G401 (cell line): ENCODE measurements at regions not wholly inside any gene's neighbourhood (a gene's known extent, or its start where the extent isn't known, plus 50 kb on each side); places are given as distances from the start of the nearest gene placed in this dataset.
A peak's percentile ranks its signal among the peaks of the same experiment; 100 is the strongest.

Experiments
- DNase-seq: peaks from one replicate; pipeline ENCODE4 v3.0.0-alpha.2; 2015; ENCODE audit warnings: low spot score
- in situ Hi-C: cut with HindIII; loops from 2 replicates; pipeline ENCODE4 v1.10.0; 2016; ENCODE audit warnings: low sequenced_read_pairs, mixed read lengths

GRCh38 chr2:163375070-163375469, 360.7 kb downstream of the FIGN start:
- in situ Hi-C loops, result no loop called here
- no peak for DNase-seq

DNA sequence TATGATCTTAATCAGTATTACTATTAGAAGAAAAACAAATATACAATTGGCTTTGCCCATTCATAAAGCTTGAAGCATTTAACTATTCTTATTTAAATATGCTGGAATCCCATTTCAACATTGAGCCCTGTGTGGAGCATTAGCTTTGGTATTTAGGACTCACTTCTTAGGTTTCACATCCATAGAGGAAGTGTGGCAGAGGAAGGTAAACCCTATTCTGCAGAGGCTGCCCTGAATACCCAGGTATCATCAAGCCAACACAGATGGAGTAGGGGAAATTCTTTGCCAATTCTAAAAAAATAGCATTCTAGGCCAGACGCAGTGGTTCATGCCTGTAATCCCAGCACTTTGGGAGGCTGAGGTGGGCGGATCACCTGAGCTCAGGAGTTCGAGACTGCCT, 361.5 kb downstream of the FIGN start:
- in situ Hi-C loops, result no loop called here
- no peak for DNase-seq

DNA sequence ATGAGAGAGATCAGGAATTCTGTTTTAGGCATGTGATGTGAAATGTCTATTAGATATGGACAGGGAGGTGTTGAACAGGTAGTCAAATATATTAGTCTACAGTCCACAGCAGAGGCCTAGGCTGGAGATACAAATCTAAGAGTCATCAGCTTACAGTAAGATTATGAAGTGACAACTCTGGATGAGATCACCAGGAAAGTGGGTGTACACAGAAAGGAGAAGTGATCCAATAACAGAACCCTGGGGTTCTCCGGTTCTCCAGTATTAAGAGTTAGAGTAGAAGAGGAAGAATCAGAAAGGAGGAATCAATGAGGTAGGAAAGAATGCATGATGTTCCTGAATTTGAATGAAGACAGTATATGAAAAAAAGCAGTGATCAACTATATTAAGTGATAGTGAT, 362.3 kb downstream of the FIGN start:
- DNase-seq, result no peak
- in situ Hi-C loops, result no loop called here

- in situ Hi-C loops, result no loop called here
- no peak for DNase-seq
These were observed 365.5 kb downstream of the FIGN start for GRCh38 chr2:163370169-163370886.

DNA sequence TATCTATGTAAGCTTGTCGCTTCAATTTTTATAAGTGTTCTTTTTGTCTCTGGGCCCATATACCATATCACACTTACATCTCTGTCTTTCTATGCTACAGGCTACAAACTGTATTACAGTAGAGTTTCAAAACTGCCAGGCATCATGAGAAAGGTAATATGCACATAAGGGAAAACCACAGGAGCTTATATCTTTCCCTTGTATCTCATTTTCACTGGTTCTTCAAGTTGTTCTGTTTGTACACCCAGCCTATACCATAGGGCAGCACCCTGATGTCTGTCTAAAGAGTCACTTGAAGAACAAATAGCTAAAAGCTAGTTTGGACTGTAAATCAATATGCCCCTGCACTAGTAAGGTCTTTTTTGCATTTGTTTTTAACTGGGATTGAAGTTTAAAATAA, 366.7 kb downstream of the FIGN start:
- no peak for DNase-seq
- in situ Hi-C loops, result no loop called here

GRCh38 chr2:163368655-163369054, 367.2 kb downstream of the FIGN start:
- in situ Hi-C loops, result no loop called here
- DNase-seq, result no peak

GRCh38 chr2:163367825-163368582, 367.8 kb downstream of the FIGN start:
- in situ Hi-C loops, result no loop called here
- DNase-seq, result no peak

DNA sequence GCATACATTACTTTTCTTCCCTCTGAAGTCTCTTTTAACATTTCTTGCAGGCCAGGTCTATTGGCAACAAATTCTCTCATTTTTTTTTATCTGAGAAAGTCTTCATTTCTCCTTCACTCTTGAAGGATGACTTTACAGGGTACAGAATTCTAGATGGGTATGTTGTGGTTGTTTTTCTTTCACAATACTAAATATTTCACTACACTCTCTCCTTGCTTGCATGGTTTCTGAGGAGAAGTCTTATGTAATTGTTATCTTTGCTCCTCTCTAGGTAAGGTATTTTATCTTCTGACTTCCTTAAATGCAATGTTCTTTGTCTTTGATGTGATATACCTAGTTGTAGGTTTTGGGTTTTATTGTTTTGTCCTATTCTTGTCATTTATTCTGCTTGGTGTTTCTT, 371.1 kb downstream of the FIGN start:
- no peak for DNase-seq
- in situ Hi-C loops, result no loop called here

DNA sequence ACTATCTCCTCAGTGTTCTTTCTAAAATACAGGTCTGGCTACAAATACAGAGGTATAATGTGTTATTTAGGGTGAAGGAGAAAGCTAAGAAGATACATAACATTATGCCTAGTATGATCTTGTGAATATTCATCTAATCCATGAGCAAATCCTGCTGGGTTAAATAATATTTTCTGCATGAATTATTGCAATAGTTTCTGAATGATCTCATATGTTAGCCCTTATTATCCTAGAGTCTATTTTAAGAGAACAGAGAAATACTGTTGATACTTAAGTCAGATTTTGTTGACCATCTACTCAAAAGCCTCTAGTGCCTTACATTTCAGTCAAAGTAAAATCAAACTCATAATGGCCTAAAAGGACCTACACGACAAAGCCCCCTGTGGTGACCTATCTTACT, 382.3 kb downstream of the FIGN start:
- in situ Hi-C loops, result no loop called here

GRCh38 chr2:163351966-163352365, 383.8 kb downstream of the FIGN start:
- no peak for DNase-seq
- in situ Hi-C loops, result no loop called here

More for the DNA sequence above, 382.3 kb downstream of the FIGN start:
- DNase-seq, result no peak

GRCh38 chr2:163351143-163351542, 384.7 kb downstream of the FIGN start:
- in situ Hi-C loops, result no loop called here
- DNase-seq, result no peak

- in situ Hi-C loops, result no loop called here
- DNase-seq, result peak; percentile 67
These were observed 386.9 kb downstream of the FIGN start for GRCh38 chr2:163348857-163349380.

DNA sequence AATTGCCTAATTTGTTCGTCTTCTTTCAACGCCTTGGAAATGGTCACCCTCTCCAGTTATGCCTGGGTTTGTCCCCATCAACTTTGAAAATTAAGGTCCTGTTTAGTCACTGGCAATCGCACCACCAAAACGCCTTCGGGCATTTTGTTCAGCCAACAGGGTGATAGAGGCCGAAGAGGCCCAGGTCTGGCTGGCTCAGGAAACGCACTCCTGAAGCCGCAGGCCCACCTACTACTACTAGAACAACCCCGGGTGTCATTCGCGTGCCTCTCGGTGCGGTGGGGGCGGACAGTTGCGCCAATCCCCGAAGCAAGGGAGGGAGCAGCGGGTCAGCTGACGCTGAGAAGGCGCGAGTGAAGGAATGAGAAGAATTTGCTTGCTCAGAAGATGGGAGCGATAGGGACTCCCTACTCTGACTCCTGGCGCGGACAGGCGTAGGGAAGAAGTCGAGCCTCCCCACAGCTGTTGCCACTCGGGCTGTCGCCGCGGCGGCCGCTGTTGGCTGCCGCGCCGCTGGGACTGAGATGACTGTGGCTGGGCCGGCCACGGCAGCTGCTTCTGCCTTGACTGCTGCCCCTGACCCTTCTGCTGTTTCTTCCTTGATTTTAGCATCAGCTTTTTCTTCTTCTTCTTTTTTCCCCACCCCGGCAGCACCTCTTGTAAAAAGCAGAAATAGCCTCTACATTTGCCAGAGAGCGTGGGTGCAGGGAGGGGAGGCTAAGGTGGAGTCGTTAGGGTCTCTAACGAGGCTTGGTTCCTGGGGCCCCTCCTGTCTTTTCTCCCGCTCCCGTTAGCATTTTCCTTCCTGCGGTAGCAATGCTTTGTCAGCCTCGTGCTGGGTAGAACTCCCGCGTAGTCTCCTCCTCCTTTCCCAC, 387.6 kb downstream of the FIGN start:
- peak; percentile 73 for DNase-seq
- in situ Hi-C loops, result no loop called here

DNA sequence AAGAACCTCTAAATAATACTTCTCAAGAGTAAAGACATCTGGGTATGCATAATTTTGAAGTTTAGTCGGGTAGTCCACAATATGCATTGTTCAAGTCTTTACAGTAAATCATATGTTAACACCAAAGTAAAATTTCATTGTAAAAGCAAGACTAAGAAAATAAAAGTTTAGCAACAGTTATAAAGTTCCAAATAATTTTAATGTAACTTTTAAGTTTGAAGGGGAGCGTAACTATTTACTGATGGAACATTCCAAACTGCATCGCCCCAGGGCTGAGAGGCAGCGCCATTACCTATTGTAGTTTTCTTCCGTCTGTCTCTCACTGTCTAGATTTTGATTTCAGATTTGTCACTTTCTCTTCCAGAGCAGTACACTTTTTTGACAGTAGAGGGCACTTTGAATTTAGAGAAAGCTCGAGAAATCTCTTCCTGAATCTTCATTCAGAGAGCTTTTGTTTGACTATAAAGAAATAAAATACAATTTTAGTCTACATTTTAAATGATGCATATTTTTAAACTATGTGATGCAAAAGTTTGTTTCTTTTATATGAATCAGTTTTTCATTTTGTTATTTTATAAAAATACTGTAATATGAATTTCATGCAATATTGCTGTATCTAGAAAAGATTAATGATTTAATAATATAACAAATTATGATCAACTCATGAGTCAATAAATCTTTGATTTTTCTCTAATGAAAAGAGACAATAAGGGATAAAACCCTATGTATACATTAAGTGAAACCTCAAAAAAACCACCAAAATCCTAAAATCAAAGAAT, 389.8 kb downstream of the FIGN start:
- in situ Hi-C loops, result no loop called here
- peak; percentile 63 for DNase-seq

- DNase-seq, result no peak
- in situ Hi-C loops, result no loop called here
These were observed 392.5 kb downstream of the FIGN start for GRCh38 chr2:163343316-163343715.

GRCh38 chr2:163341426-163341825, 394.4 kb downstream of the FIGN start:
- DNase-seq, result no peak
- in situ Hi-C loops, result no loop called here

GRCh38 chr2:163338270-163338669, 397.5 kb downstream of the FIGN start:
- in situ Hi-C loops, result no loop called here
- DNase-seq, result no peak

GRCh38 chr2:163324677-163325076, 411.1 kb downstream of the FIGN start:
- in situ Hi-C loops, result no loop called here
- no peak for DNase-seq

DNA sequence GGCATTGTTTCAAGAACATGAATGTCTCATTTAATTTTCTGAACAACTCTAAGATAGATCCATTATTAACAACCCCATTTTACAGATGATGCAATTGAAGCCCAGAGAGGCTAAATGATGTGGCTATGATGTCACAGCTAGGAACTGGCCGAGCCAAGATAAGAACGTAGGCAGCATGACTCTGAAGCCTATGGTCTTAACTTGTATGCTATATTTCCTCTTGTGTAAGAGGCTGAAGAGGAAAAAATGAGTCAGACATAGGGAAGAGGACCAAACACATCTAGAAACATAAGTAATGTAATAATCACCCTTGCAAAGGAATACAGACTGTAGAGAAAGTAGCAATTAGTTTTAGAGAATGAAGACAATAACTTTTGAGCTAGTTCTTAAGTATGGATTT, 416.8 kb downstream of the FIGN start:
- no peak for DNase-seq

More for the DNA sequence above, 416.8 kb downstream of the FIGN start:
- in situ Hi-C loops, result no loop called here
